K562 (cell line): ENCODE measurements at regions not wholly inside any gene's neighbourhood (a gene's known extent, or its start where the extent isn't known, plus 50 kb on each side); places are given as distances from the start of the nearest gene placed in this dataset.
"Not testable (repeated sequence)": the region's sequence is repeated elsewhere in the genome, so short reads cannot be mapped to it uniquely, and the experiment has no call there.

Experiments used
- ATAC-seq: fragments of 200-7000 bp; cut with Tn5 transposase; 3 replicates; pipeline ENCODE4 v1.9.1; 2020; ENCODE audit warnings: moderate library complexity
- BruUV-seq: library from RNA; stranded (reverse); fragments of 400-500 nt; replicated peaks from 2 replicates; lab custom pipeline; 2021; lab: Mats Ljungman, UMichigan
- CTCF ChIA-PET: fragments of 300-600 bp; formaldehyde crosslinking; extraction: SDS; loops from one replicate; lab custom pipeline; 2021; ENCODE audit warnings: low intra/inter-chr PET ratio; lab: Yijun Ruan, JAX
- POLR2A ChIA-PET: fragments of 300-600, 350-650 bp; sonication (Branson Sonifier 250); formaldehyde crosslinking; extraction: SDS; loops from one replicate; lab custom pipeline; 2021; ENCODE audit warnings: antibody characterized with exemption, inconsistent platforms; lab: Yijun Ruan, JAX
- DNase-seq, 4 experiments: peaks; one replicate each; pipeline versions ENCODE4 v3.0.0 to v3.0.0-alpha.2; 2011 to 2018; ENCODE audit warnings: low spot score in 3 of 4, mixed read lengths in 3 of 4; ENCODE audit errors: extremely low read depth in 1 of 4
- FAIRE-seq: peaks from 2 replicates; lab custom pipeline; 2011; peaks lifted over from hg19 to GRCh38; lab: Jason Lieb, UNC
- H2AFZ ChIP-seq: 2 replicates; pipeline ENCODE4 v1.6.0; 2011; ENCODE audit warnings: low read depth, low read length, control low read depth, inconsistent platforms
- H3K27ac ChIP-seq: fragments of 200-600 bp; 3 replicates; pipeline ENCODE4 v1.8.0; 2011; ENCODE audit warnings: low read depth, mild to moderate bottlenecking, control low read depth, inconsistent platforms, low read length, moderate library complexity, mixed read lengths; ENCODE audit errors: extremely low read depth
- H3K27me3 ChIP-seq, 2 experiments: fragments of 300-600 bp in 1 of 2; 2 replicates in 1 of 2; 3 replicates in 1 of 2; pipeline versions ENCODE4 v1.6.0 to v1.8.0; 2011; ENCODE audit warnings: inconsistent platforms in 2 of 2, low read length in 2 of 2, mild to moderate bottlenecking in 1 of 2, mixed read lengths in 1 of 2, moderate library complexity in 1 of 2; ENCODE audit not compliant: control insufficient read depth in 2 of 2, insufficient read depth in 2 of 2
- H3K36me3 ChIP-seq: fragments of 300-600 bp; 3 replicates; pipeline ENCODE4 v1.8.0; 2011; ENCODE audit warnings: mild to moderate bottlenecking, low read length, inconsistent platforms; ENCODE audit not compliant: control insufficient read depth, insufficient read depth
- H3K4me1 ChIP-seq, 2 experiments: fragments of 200-600 bp in 1 of 2; replicated peaks in 1 of 2; 2 replicates in 1 of 2; 3 replicates in 1 of 2; pipeline versions ENCODE4 v1.5.1 to v1.8.0; 2011; ENCODE audit warnings: inconsistent platforms in 2 of 2, low read length in 2 of 2, mild to moderate bottlenecking in 1 of 2, mixed read lengths in 1 of 2, moderate library complexity in 1 of 2; ENCODE audit not compliant: control insufficient read depth in 2 of 2, insufficient read depth in 2 of 2
- H3K4me2 ChIP-seq: 2 replicates; pipeline ENCODE4 v1.6.1; 2011; ENCODE audit warnings: low read length, control low read depth, inconsistent platforms, mixed read lengths; ENCODE audit not compliant: insufficient read depth
- H3K4me3 ChIP-seq: fragments of 200-600 bp; sonication (generic), shearing (Covaris generic); 2 replicates; pipeline ENCODE4 v1.5.1; 2016; ENCODE audit warnings: control low read depth, inconsistent platforms
- H3K79me2 ChIP-seq: fragments of 200-600 bp; 3 replicates; pipeline ENCODE4 v1.8.0; 2011; ENCODE audit warnings: low read length, inconsistent platforms; ENCODE audit not compliant: control insufficient read depth, insufficient read depth
- H3K9ac ChIP-seq, 2 experiments: 2 replicates each; pipeline versions ENCODE4 v1.6.0 to v1.6.1; 2011; ENCODE audit warnings: low read depth in 2 of 2, low read length in 2 of 2, control low read depth in 1 of 2, inconsistent platforms in 1 of 2, mild to moderate bottlenecking in 1 of 2, mixed read lengths in 1 of 2; ENCODE audit not compliant: insufficient read depth in 1 of 2
- H3K9me1 ChIP-seq: one replicate; pipeline ENCODE4 v1.6.0; 2011; ENCODE audit warnings: inconsistent platforms, mild to moderate bottlenecking, low read length, moderate library complexity; ENCODE audit not compliant: control insufficient read depth, insufficient read depth
- H3K9me3 ChIP-seq: replicated peaks from 2 replicates; pipeline ENCODE4 v1.5.1; 2011; ENCODE audit warnings: low read depth, low read length, inconsistent platforms; ENCODE audit not compliant: control insufficient read depth, insufficient read depth
- H4K20me1 ChIP-seq: replicated peaks from 2 replicates; pipeline ENCODE4 v1.6.1; 2011; ENCODE audit warnings: low read length, inconsistent platforms, mixed read lengths; ENCODE audit not compliant: control insufficient read depth, insufficient read depth
- MAFK ChIP-seq: IDR thresholded peaks from 2 replicates; pipeline ENCODE4 v1.6.1; 2011; ENCODE audit warnings: low read length, improper control_type of control experiment
- NCOA1 ChIP-seq: fragments of 450-650 bp; IDR thresholded peaks from 2 replicates; pipeline ENCODE4 v1.6.1; 2016; ENCODE audit warnings: low read depth
- OTX1 ChIP-seq: fragments of 450-650 bp; formaldehyde crosslinking; IDR thresholded peaks from 2 replicates; pipeline ENCODE4 v1.4.0; 2022; ENCODE audit warnings: mild to moderate bottlenecking
- SREBF1 ChIP-seq: fragments of 150-350 bp; IDR thresholded peaks from 2 replicates; pipeline ENCODE4 v1.6.1; 2014; ENCODE audit warnings: antibody characterized with exemption, low read depth, low read length, borderline replicate concordance
- WGBS: fragments of 100-300 bp; shearing (Covaris generic); methylation state at CpG from one replicate; pipeline ENCODE4 v1.1.6; 2016; ENCODE audit warnings: low coverage, mixed read lengths; ENCODE audit not compliant: insufficient coverage; ENCODE audit errors: missing lambda C conversion rate; 5-methylcytosine and 5-hydroxymethylcytosine counted together
- in situ Hi-C: fragments of 300-500 bp; cut with MboI; formaldehyde crosslinking; loops from 4 replicates; pipeline ENCODE4 v1.15.0; 2018; ENCODE audit warnings: inconsistent platforms, mixed read lengths
- intact Hi-C: fragments of 100-400 bp; cut with micrococcal nuclease; formaldehyde crosslinking; loops from 2 replicates; pipeline ENCODE4 v1.14.2; 2022

DNA sequence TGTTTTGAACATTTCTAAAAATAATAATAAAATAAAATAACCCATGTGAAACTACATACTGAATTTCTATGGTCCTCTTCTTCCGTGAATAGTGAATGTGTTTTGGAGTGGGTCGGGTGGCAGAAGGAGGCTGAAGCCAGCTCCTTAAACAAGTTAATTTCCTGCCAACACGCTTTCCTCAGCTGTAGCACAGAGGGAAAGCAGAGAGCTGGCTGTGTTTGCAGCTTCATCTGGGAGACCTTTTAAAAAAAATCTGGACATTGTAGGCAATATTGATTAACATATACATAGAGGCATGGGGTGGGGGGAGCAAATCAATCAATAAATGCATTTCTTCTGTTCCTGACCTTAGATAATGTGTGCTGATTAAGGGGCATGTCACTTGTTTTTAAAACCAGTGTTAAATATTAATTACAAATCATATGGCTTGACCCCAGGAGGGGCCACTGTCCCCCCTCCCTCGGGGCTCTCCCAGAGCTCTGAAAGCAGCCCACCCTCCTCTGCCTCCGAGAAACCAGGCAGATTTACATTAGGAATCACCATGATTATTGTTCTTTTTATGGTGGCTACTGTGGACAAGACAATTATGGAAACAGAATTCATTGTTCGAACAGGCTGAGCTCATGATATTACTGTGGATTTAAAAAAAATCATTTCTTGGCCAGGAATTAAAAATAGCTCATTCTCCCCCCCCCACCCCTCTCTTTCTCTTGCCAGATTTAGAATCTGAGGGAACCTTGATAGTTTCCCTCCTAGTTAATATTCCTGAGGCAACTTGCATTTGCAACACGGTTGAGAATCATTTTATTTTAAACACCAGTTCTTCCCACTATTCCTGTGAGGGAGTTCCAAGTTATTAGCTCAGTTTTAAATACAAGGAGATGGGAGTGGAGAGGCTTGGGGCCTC is 100.5 kb upstream of the CARD11 start:
- no peak for DNase-seq
- no peak overlapping the region for H3K4me3 ChIP-seq
- intact Hi-C loops: no loop called here
- H3K36me3 ChIP-seq: no peaks in the 10 kb centered on the region
- no peaks in the 10 kb centered on the region; the same call in 1 of the 2 replicates for H4K20me1 ChIP-seq
- CTCF ChIA-PET: no interaction called here
- no peak overlapping the region for H3K27ac ChIP-seq
- ATAC-seq: no peak
- H2AFZ ChIP-seq: no peak overlapping the region
- H3K27me3 ChIP-seq: peaks cover 1 to 31% of the 10 kb centered on the region in 2 experiments; a peak in 3 of 5 replicates
- H3K9me3 ChIP-seq: no peaks in the 10 kb centered on the region
- H3K4me2 ChIP-seq: no peak overlapping the region
- no peak for FAIRE-seq
- H3K4me1 ChIP-seq: peaks cover 6 to 11% of the 10 kb centered on the region in 2 experiments; a peak in 4 of 5 replicates
- no TSS peak for BruUV-seq
- no peak for TF ChIP-seq NCOA1
- no peak for TF ChIP-seq MAFK
- TF ChIP-seq SREBF1: no peak
- no peak for TF ChIP-seq OTX1 (CRISPR knock-in tag)
- WGBS: 2% methylated on average over 7 of the region's 7 CpGs
- in situ Hi-C loops: no loop called here
- POLR2A ChIA-PET: interaction anchor here (0.6 kb wide), 1 partner anchor 429 kb away, joined by 3 read pairs; no protein-coding TSS in a partner anchor
- no peaks in the 10 kb centered on the region for H3K9me1 ChIP-seq
- no peaks in the 10 kb centered on the region for H3K79me2 ChIP-seq
- no peak overlapping the region for H3K9ac ChIP-seq

DNA sequence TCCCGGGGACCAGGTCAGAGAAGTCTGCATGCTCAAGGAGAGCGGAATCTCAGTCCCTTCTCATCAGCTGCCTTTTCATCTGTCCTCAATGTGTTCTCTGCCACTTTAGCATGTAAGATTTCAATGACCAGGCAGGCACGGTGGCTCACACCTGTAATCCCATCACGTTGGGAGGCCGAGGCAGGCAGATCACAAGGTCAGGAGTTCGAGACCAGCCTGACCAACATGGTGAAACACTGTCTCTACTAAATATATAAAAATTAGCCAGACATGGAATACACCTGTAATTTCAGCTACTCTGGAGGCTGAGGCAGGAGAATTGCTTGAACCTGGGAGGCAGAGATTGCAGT is 101.1 kb upstream of the CARD11 start:
- H4K20me1 ChIP-seq, H3K4me2 ChIP-seq, H2AFZ ChIP-seq, H3K27ac ChIP-seq, H3K9ac ChIP-seq, FAIRE-seq, DNase-seq, intact Hi-C loops, H3K4me3 ChIP-seq, H3K9me1 ChIP-seq, in situ Hi-C loops, ATAC-seq, BruUV-seq, H3K79me2 ChIP-seq, CTCF ChIA-PET, H3K9me3 ChIP-seq, H3K36me3 ChIP-seq: not testable (repeated sequence)
- POLR2A ChIA-PET: interaction anchor here (0.6 kb wide), 1 partner anchor 429 kb away, joined by 3 read pairs; no protein-coding TSS in a partner anchor
- H3K27me3 ChIP-seq: peaks cover 0 to 26% of the 10 kb centered on the region in 2 experiments; a peak in 2 of 5 replicates
- 8% methylated on average over 6 of the region's 6 CpGs for WGBS
- H3K4me1 ChIP-seq: peaks cover 6 to 11% of the 10 kb centered on the region in 2 experiments; a peak in 4 of 5 replicates
